GM19372 (cell line): ENCODE measurements at regions not wholly inside any gene's neighbourhood (a gene's known extent, or its start where the extent isn't known, plus 50 kb on each side); places are given as distances from the start of the nearest gene placed in this dataset.
"Not testable (repeated sequence)": the region's sequence is repeated elsewhere in the genome, so short reads cannot be mapped to it uniquely, and the experiment has no call there.

Experiments
- ATAC-seq: cut with Tn5 transposase; IDR thresholded peaks from one replicate; pipeline ENCODE4 v1.9.1; 2021; ENCODE audit warnings: mild to moderate bottlenecking, low read depth, moderate library complexity; ENCODE audit not compliant: unreplicated experiment

GRCh38 chr10:3968727-3969126, 183.7 kb upstream of the KLF6 start:
- ATAC-seq = no peak

DNA sequence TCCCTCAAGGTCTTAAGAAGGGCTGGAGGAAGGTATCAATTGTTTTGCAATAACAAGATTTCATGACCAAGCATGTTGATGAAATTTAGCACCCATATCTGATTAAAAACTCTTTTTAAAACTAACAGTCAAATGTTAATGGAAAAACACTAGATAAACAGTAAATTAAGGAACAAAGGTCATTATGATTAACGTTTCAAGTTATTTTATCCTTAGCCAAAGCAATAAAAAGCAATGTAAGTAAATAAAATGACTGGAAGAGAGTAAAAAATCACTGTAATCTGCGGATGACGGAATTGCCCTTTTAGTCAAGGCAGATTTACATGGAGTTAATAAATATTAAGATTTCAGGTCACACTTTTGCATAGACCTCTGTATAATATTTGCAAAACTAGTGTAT, 179.5 kb upstream of the KLF6 start:
- ATAC-seq = no peak

GRCh38 chr10:3963191-3963673, 178.2 kb upstream of the KLF6 start:
- no peak for ATAC-seq

DNA sequence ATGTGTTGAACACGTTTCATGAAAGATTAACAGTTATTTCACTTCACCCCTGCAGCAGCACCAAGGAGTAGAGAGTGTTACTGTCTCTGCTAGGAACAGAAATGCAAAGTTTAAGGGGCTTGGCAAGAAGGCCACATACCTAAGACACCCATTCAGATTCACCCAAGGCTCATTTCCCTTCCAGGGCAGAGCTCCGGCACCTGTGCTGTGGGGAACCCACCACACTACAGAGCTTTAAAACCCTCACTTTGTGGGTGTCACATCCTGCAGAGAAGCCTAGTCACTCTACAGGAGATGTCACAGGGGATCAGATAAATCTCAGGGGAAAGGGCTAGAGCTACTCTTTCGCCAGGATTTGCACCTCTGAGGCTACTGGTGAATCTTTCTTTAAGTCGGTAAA, 176.1 kb upstream of the KLF6 start:
- ATAC-seq = no peak

DNA sequence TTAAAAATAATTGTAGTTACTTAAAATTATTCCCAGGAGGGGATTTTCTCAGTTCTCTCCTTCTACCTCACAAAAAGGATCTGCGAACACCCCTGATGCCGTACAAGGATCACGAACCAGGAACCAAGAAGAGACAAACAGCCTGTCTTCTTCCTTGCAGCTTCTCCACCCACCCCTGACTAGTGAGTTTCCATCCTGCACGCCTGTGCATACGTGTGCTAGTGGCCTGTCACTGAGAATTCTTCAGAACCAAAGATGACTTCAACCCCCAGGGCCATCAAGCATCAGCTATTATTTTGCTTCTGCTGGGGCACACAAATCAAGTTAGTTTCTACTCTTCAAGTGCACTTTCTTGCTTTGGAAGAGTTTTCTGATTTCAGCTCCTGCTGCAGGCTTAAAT, 175.5 kb upstream of the KLF6 start:
- ATAC-seq = no peak

GRCh38 chr10:3959370-3960325, 174.6 kb upstream of the KLF6 start:
- no peak for ATAC-seq

DNA sequence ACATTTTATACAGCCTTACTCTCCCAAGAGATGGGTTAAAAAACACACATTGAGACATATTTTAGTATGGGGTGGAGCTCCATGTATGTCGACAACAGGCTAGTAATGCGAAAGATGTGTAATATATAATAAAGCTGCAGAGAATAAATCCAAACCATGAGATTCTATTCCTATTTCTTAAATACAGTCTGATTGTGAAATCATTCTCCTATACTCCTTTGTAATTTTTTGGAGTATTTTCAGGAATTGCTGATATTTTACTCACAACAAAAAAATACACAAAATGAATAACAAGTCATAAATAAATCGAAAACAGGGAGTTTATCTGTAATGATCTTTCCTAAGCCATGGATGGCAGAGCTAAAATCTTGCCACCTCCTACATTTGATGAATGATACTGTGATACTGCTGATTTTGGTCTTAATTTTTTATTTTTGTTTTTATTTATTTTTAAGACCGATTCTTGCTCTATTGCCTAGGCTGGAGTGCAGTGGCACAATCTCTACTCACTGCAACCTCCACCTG, 173.5 kb upstream of the KLF6 start:
- ATAC-seq = no peak

DNA sequence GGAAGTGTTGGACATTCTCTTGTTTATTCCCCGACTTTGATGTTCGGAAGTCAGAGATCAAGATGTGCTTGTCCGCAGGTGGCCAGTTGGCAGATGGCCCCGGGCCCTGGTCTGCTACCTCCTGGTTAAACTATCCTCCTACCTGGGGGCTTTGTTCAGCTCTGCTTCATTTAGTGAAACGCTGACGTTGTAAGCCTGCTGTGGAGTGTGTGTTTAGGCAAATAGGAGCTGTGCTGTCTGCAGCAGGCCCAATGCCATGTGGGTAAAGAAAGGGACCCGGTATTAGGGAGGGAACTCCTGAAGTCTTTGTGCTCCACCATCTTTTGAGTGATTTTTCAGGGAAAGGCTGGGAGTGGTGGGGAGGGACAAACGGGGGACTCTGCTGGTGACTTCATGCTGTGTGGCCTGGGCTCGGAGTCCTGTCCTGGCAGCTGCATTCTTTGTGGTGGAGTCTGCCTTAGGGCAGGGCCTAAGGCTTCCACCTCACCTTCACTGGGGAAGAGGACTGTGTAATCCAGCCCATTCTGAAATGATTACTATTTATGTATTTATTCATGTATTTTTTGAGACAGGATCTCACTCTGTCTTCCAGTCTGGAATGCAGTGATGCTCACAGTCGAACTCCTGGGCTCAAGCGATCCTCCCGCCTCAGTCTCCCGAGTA, 171.1 kb upstream of the KLF6 start:
- ATAC-seq = no peak

GRCh38 chr10:3955493-3955892, 170.5 kb upstream of the KLF6 start:
- no peak for ATAC-seq

DNA sequence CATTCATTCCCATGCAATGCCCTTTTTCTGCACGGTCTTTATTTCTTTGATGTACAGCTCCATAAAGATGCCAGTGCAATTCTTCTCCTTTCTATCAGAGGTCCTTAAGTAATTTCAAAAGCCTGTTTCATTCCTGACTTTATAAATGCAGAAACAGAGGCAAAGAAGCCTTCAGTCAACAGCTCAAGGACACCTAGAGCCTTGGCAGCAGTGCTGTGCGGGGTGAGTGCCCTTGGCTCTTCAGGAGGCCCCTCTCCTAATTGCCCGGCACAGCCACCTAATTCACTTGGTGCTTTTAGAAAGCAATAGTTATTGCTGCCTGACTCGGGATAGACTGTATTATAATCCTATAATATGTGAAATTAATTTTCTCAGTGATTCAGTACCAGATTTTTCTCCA, 169.6 kb upstream of the KLF6 start:
- ATAC-seq = no peak

GRCh38 chr10:3954007-3954406, 169.0 kb upstream of the KLF6 start:
- ATAC-seq = not testable (repeated sequence)

DNA sequence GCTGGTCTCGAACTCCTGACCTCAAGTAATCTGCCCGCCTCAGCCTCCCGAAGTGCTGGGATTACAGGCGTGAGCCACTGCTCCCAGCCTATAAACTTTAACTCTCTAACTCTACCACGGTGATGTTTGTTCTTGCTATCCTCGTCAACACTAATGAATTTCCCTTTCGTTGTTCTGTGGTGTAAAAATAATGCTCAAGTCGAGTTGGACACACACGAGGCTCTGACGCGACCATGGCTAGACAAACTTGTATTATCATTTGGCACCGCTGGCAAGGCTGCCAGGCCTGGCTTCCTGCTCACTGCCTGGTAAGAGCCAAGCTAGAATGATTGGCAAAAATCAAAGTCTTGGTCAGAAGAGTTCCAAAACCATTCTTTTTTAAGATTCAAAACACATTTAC, 167.0 kb upstream of the KLF6 start:
- no peak for ATAC-seq

DNA sequence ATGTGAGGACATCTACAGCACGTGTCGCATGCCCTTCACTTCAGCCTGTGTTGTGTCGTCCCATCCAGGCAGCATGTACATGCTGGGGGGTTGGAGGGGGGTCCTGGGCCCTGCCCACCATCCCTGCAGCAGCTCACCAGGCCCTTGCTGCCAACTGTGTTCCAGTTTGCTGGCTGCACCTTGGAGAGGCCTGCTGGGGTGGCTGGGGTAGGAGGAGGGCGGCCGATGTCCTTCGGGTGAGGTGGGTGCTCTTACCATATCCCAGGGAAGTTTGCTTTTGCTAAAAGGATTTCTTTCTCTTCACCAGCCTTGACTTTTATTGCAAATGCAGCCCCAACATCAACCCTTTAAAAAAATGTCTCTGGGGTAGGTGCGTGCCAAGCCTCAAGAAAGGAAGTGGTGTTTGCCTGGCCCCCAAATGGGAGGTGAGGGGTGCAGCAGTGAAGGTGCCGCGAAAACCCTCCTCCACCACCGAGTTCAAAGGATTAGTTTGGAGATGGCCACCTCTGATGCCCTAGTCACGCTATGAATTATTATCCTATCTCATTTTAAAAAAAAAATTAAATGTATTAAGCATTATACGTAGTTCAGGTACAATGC, 165.8 kb upstream of the KLF6 start:
- no peak for ATAC-seq

GRCh38 chr10:3949711-3950110, 164.7 kb upstream of the KLF6 start:
- no peak for ATAC-seq

DNA sequence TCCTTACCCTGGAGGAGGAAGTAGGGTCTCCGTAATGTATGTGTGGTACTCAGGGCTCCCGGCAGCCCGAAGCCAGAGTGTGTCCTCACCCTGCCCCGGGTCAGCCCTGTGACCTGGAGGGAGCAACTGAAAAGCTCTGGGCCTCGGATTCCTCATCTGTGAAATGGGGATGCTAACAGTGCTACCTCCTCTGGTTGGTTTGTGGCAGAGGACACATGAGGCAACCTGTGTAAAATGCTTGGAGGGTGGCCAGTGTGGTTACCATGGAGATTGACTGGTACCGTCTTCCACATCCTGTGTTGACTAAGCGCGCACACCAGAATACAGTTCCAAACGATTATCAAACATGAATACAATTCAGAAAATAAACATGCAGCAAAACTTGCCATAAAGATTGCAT, 163.8 kb upstream of the KLF6 start:
- ATAC-seq = no peak

DNA sequence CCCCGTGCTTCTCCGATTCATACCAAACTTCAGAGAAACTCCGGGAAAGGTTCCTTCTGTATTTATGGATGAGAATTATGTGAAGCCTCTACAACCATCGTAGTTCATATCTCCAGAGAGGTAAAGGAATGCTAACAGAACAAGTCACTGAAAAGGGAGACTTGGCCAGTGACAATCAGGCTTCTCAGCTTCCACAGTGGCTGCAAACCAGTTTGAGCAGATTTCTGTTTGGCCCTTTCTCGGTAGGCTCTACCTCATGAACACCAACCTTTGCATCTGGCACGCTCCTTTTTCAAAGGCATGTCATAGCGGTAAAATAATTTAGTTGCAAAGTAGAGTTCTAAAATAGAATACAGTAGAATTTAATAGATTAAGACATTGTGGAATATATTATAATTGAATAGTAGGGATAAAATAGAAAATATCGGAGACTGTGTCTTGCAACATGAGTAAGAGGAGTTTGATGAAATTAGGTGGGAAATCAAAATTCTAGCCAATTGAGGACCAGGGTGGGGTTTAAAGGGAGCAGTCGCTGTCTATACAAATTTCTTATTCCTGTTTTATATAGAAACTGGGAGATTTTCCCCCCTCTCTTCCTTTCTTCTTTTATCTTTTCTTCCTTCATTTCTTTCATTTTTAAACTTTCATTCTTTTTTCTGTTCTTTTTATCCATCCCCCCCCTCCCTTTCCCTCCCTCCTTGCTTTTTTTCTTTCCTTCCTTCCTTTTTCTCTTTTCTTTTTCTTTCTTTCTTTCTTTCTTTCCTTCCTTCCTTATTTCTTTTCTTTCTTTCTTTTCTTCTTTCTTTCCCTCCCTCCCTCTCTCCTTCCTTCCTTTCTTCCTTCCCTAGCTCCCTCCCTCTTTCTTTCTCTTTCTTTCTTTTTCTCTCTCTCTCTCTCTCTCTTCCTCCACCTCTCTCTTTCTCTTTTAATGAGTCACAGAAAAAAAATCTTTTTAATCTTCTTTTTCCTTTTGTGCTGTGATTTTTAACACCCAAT, 161.5 kb upstream of the KLF6 start:
- no peak for ATAC-seq

DNA sequence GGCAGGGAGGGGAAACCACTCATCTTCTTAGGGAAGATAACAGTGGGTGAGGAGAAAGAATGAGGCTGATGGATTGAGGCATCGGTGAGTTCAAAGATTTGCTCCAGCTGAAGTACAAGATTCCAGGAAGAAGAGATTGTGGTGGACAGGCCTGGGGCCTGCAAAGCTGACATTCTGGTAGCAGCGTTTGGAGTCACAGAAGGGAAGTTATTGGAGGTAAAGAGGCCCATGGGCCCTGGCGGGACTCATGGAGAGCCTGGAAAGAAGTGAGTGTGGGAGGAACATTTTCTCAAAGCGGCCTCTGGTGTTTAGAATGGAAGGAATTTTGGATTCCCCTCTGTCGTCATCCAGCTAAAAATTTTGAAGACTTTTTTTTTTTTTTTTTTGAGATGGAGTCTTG, 160.0 kb upstream of the KLF6 start:
- ATAC-seq = no peak

- ATAC-seq = no peak
Observed at GRCh38 chr10:3944591-3944990, 159.6 kb upstream of the KLF6 start.

DNA sequence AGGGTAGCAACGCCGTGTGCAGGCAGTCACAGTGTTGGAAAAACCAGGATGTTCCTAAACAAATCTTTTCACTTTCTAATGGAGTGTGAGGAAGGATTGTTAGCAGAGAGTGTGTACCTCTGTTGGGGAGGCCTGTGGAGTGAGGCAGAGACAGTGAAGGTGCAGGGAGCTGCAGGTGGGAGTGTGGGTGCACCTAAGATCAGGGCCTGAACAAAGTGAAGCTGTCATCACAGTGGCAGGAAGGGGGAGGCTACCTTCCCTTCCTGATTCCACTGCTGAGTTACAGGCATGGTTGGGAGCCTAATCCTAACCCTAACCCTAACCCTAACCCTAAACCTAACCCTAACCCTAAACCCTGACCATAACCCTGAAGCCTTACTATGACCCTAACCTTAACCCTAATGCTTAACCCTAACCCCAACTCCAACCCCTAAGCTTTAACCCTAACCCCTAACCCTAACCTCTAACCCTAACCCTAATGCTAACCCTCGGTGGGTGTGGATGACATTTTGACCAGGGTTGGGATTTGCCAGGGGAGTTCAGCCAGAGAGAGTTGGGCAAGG, 158.8 kb upstream of the KLF6 start:
- no peak for ATAC-seq
